ENCODE measurements at regions not wholly inside any gene's neighbourhood (a gene's known extent, or its start where the extent isn't known, plus 50 kb on each side); places are given as distances from the start of the nearest gene placed in this dataset.

- DNase-seq (ENCODE audit: low spot score in 2 of 2), result no peak
- H3K27ac ChIP-seq, result no peak overlapping the region
- H3K36me3 ChIP-seq, result no peaks in the 10 kb centered on the region
- no peaks in the 10 kb centered on the region for H3K9me3 ChIP-seq
- H3K27me3 ChIP-seq, result no peaks in the 10 kb centered on the region
- no peak for TF ChIP-seq EP300 (IDR thresholded peaks at IDR 0.05)
- no peak for TF ChIP-seq CTCF (IDR thresholded peaks at IDR 0.05)
- TF ChIP-seq POLR2A (IDR thresholded peaks at IDR 0.05), result no peak
- H3K4me1 ChIP-seq, result no peaks in the 10 kb centered on the region
- H3K4me3 ChIP-seq, result no peak overlapping the region
These were observed 794.7 kb downstream of the DHX35 start for GRCh38 chr20:39756828-39757227.

- WGBS, 2 donors, result 94 to 100% methylated on average over 1 of the region's 1 CpG
- Histone ChIP-seq H3K9me3 (no peaks in the 10 kb centered on the region), H3K27me3 (no peaks in the 10 kb centered on the region), H3K27ac (no peak overlapping the region), H3K36me3 (no peaks in the 10 kb centered on the region), H3K4me3 (no peak overlapping the region), H3K4me1 (no peaks in the 10 kb centered on the region)
- TF ChIP-seq EP300 (IDR thresholded peaks at IDR 0.05) (no peak), CTCF (IDR thresholded peaks at IDR 0.05) (no peak), POLR2A (IDR thresholded peaks at IDR 0.05) (no peak)
- no peak for DNase-seq (ENCODE audit: low spot score in 2 of 2)
These were observed 794.2 kb downstream of the DHX35 start for GRCh38 chr20:39756369-39756768.

GRCh38 chr20:39752262-39752876, 790.2 kb downstream of the DHX35 start:
- Histone ChIP-seq H3K27me3 (no peaks in the 10 kb centered on the region), H3K36me3 (no peaks in the 10 kb centered on the region), H3K27ac (no peak overlapping the region), H3K9me3 (peaks cover 0 to 27% (median 4%) of the 10 kb centered on the region in 4 donors), H3K4me1 (no peaks in the 10 kb centered on the region), H3K4me3 (no peak overlapping the region)
- TF ChIP-seq POLR2A (IDR thresholded peaks at IDR 0.05) (no peak), EP300 (IDR thresholded peaks at IDR 0.05) (no peak), CTCF (IDR thresholded peaks at IDR 0.05) (no peak)
- DNase-seq (ENCODE audit: low spot score in 2 of 2), result no peak
- 74 to 76% methylated on average over 4 of the region's 4 CpGs for WGBS, 2 donors

- Histone ChIP-seq H3K9me3 (peaks cover 0 to 27% (median 4%) of the 10 kb centered on the region in 4 donors), H3K4me1 (no peaks in the 10 kb centered on the region), H3K36me3 (no peaks in the 10 kb centered on the region), H3K4me3 (no peak overlapping the region), H3K27ac (no peak overlapping the region), H3K27me3 (no peaks in the 10 kb centered on the region)
- no peak for DNase-seq (ENCODE audit: low spot score in 2 of 2)
- WGBS, 2 donors, result 70 to 72% methylated on average over 4 of the region's 4 CpGs
- TF ChIP-seq CTCF (IDR thresholded peaks at IDR 0.05) (no peak), EP300 (IDR thresholded peaks at IDR 0.05) (no peak), POLR2A (IDR thresholded peaks at IDR 0.05) (no peak)
These were observed 789.5 kb downstream of the DHX35 start for GRCh38 chr20:39751557-39752137.

GRCh38 chr20:39745380-39745779, 783.2 kb downstream of the DHX35 start:
- Histone ChIP-seq H3K4me1 (no peaks in the 10 kb centered on the region), H3K27ac (no peak overlapping the region), H3K4me3 (no peak overlapping the region), H3K27me3 (no peaks in the 10 kb centered on the region), H3K9me3 (peaks cover 0 to 25% (median 4%) of the 10 kb centered on the region in 4 donors), H3K36me3 (no peaks in the 10 kb centered on the region)
- no peak for DNase-seq (ENCODE audit: low spot score in 2 of 2)
- WGBS, 2 donors, result 62 to 65% methylated on average over 1 of the region's 1 CpG
- no peak for TF ChIP-seq CTCF (IDR thresholded peaks at IDR 0.05)
- peak in 1 of 2 donors; percentile 46 for TF ChIP-seq EP300 (IDR thresholded peaks at IDR 0.05)

Measured in tibial nerve (tissue), 4 donors.